LNCaP clone FGC (cell line): ENCODE measurements at regions not wholly inside any gene's neighbourhood (a gene's known extent, or its start where the extent isn't known, plus 50 kb on each side); places are given as distances from the start of the nearest gene placed in this dataset.

Experiments used
- DNase-seq: peaks from one replicate; pipeline ENCODE4 v3.0.0-alpha.2; 2011; ENCODE audit warnings: low read depth
- H3K4me3 ChIP-seq: 2 replicates; pipeline ENCODE4 v1.5.1; 2011; ENCODE audit warnings: mild to moderate bottlenecking, low read depth, low read length, control low read depth
- CTCF ChIP-seq: IDR thresholded peaks from 2 replicates; pipeline ENCODE4 v1.5.1; 2012; ENCODE audit warnings: mild to moderate bottlenecking; ENCODE audit not compliant: control insufficient read depth, insufficient read depth; ENCODE audit errors: extremely low read depth

- H3K4me3 ChIP-seq, result no peak overlapping the region
- TF ChIP-seq CTCF, result no peak
- DNase-seq, result no peak
Measured at GRCh38 chr6:11633741-11634509, 96.4 kb downstream of the TMEM170B start.

- DNase-seq, result no peak
- TF ChIP-seq CTCF, result no peak
- H3K4me3 ChIP-seq, result no peak overlapping the region
Measured at GRCh38 chr6:11634948-11635347, 97.4 kb downstream of the TMEM170B start.

- DNase-seq, result no peak
- no peak overlapping the region for H3K4me3 ChIP-seq
- no peak for TF ChIP-seq CTCF
Measured at GRCh38 chr6:11636121-11636520, 98.6 kb downstream of the TMEM170B start.

GRCh38 chr6:11637266-11637665 is 99.7 kb downstream of the TMEM170B start:
- no peak for TF ChIP-seq CTCF
- no peak overlapping the region for H3K4me3 ChIP-seq
- DNase-seq, result peak; percentile 11

- no peak for TF ChIP-seq CTCF
Measured at GRCh38 chr6:11639376-11640235, 102.1 kb downstream of the TMEM170B start.

GRCh38 chr6:11640486-11640885 is 102.9 kb downstream of the TMEM170B start:
- no peak for DNase-seq
- TF ChIP-seq CTCF, result no peak
- no peak overlapping the region for H3K4me3 ChIP-seq

More at GRCh38 chr6:11639376-11640235, 102.1 kb downstream of the TMEM170B start:
- no peak for DNase-seq
- H3K4me3 ChIP-seq, result no peak overlapping the region
